ENCODE measurements at regions not wholly inside any gene's neighbourhood (a gene's known extent, or its start where the extent isn't known, plus 50 kb on each side); places are given as distances from the start of the nearest gene placed in this dataset.

DNA sequence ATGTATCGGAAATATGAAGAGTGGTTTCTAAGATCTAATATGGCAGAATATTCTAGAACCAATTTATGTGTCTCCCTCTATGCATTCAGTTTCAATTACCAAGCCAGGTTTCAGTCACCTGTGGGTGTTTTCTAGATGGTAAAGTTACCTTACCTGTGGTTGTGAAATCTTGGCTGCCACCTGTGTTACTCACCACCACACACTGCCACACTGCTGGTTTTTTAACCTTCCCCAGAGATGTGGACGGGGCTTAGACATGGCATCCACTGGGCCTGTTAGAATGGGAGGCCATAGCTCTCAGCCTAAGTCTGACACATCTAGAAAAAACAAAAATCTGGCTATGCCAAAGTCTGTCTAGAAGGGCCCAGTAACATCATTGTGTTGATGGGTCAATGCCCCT lies 896.5 kb upstream of the PABPC4L start:
- Histone ChIP-seq H3K4me3 (ENCODE audit: low read depth, low read length) (no peak overlapping the region), H3K27me3 (ENCODE audit: control insufficient read depth, insufficient read depth, low read length) (no peaks in the 10 kb centered on the region), H3K36me3 (ENCODE audit: control insufficient read depth, insufficient read depth, low read length) (no peaks in the 10 kb centered on the region)
- DNase-seq (ENCODE audit: low read depth) = no peak
- TF ChIP-seq, protein P1, sequence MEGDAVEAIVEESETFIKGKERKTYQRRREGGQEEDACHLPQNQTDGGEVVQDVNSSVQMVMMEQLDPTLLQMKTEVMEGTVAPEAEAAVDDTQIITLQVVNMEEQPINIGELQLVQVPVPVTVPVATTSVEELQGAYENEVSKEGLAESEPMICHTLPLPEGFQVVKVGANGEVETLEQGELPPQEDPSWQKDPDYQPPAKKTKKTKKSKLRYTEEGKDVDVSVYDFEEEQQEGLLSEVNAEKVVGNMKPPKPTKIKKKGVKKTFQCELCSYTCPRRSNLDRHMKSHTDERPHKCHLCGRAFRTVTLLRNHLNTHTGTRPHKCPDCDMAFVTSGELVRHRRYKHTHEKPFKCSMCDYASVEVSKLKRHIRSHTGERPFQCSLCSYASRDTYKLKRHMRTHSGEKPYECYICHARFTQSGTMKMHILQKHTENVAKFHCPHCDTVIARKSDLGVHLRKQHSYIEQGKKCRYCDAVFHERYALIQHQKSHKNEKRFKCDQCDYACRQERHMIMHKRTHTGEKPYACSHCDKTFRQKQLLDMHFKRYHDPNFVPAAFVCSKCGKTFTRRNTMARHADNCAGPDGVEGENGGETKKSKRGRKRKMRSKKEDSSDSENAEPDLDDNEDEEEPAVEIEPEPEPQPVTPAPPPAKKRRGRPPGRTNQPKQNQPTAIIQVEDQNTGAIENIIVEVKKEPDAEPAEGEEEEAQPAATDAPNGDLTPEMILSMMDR (IDR thresholded peaks at IDR 0.05; ENCODE audit: insufficient read depth, low read length, poor library complexity, severe bottlenecking) = no peak

DNA sequence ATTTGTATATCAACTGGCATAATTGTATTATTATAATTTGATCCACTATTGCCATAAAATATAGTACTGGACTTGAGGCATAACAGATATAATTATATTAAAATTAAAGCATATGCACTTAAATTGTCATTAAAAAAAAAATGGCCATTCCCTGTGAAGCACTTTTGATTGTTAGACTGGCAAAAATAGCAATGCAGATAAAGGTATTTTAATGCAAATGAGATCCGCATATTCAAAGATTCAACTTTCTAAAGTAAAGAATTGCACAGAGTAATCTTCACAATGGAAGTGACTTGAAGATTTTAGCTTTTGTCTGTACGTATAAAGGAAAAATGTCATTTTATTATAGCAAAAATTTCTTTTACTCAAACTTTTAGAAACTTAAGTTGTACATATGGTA lies 871.8 kb upstream of the PABPC4L start:
- DNase-seq (ENCODE audit: low read depth) = no peak
- no peak overlapping the region for H3K4me3 ChIP-seq (ENCODE audit: low read depth, low read length)
- no peaks in the 10 kb centered on the region for H3K36me3 ChIP-seq (ENCODE audit: control insufficient read depth, insufficient read depth, low read length)
- TF ChIP-seq, protein P1 (IDR thresholded peaks at IDR 0.05; ENCODE audit: insufficient read depth, low read length, poor library complexity, severe bottlenecking) = no peak
- no peaks in the 10 kb centered on the region for H3K27me3 ChIP-seq (ENCODE audit: control insufficient read depth, insufficient read depth, low read length)

DNA sequence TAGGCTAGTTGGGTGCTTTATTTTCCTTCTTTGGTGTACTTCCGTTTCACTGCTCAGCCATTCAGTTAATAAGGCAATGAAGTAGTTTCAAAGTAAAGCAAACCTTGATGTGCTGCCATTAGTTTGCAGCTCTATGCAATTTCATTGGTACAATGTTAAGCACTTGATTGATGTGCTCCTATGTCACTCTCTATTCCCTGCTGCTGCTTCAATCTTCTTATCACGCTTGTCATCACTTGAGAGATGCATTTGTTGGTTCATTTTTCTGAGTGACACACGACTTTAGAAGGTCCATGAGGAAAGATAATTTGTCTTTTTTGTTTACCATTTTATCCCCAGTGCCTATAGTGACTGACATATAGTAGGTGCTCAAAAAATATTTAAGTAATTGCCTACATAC lies 871.0 kb upstream of the PABPC4L start:
- DNase-seq (ENCODE audit: low read depth) = no peak
- TF ChIP-seq, protein P1 (IDR thresholded peaks at IDR 0.05; ENCODE audit: insufficient read depth, low read length, poor library complexity, severe bottlenecking) = no peak
- no peak overlapping the region for H3K4me3 ChIP-seq (ENCODE audit: low read depth, low read length)
- H3K27me3 ChIP-seq (ENCODE audit: control insufficient read depth, insufficient read depth, low read length) = no peaks in the 10 kb centered on the region
- no peaks in the 10 kb centered on the region for H3K36me3 ChIP-seq (ENCODE audit: control insufficient read depth, insufficient read depth, low read length)

DNA sequence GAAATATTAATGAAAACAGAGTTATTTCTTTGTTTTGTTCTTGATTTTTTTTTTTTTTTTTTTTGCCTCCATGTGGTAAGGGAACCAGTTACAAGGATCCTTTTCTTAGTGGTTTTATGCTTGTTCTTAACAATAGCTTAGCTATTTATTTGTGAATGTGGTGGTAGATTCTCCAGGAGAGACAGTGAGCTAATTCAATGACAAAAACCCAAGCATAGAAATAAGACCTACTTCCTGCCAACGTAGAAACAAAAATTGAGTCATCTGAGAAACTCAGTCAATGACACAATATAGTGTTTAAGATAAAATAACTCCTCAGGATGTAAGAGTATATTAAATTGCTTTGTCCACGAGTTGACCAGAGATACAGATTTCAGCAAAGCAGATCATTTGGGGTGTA lies 863.8 kb upstream of the PABPC4L start:
- Histone ChIP-seq H3K27me3 (ENCODE audit: control insufficient read depth, insufficient read depth, low read length) (no peaks in the 10 kb centered on the region), H3K36me3 (ENCODE audit: control insufficient read depth, insufficient read depth, low read length) (no peaks in the 10 kb centered on the region), H3K4me3 (ENCODE audit: low read depth, low read length) (no peak overlapping the region)
- TF ChIP-seq, protein P1 (IDR thresholded peaks at IDR 0.05; ENCODE audit: insufficient read depth, low read length, poor library complexity, severe bottlenecking) = no peak
- DNase-seq (ENCODE audit: low read depth) = no peak

DNA sequence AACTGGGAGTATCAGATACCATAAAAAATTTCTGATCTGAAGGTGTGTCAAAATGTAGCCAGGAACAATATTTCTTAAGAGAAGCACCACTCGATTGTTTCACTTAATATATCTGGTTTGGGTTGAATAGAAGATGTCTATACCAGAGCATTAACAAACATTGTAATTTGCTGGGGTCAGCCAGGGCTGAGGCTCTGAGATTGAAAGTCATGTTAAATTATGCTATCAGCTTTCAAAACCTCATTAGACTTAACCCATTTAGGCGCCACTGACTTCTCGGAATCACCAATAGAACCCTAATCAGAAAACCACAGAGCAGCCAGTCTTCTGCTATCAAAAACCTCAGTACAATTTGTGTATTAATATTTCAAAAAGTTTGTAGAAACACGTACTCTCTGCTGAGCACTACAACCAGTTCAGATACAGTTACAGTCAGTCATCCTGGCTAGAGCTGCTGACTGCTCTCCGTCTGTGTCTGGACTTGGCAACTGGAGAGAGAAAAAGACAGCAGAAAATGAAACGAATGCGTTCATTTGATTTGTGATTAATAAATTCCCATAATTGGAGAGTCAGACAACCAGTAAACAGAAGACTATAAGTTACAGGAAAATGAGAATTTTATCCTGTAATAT lies 848.6 kb upstream of the PABPC4L start:
- no peak for DNase-seq (ENCODE audit: low read depth)

More for the DNA sequence above, 848.6 kb upstream of the PABPC4L start:
- Histone ChIP-seq H3K4me3 (ENCODE audit: low read depth, low read length) (no peak overlapping the region), H3K36me3 (ENCODE audit: control insufficient read depth, insufficient read depth, low read length) (no peaks in the 10 kb centered on the region), H3K27me3 (ENCODE audit: control insufficient read depth, insufficient read depth, low read length) (no peaks in the 10 kb centered on the region)
- TF ChIP-seq, protein P1 (IDR thresholded peaks at IDR 0.05; ENCODE audit: insufficient read depth, low read length, poor library complexity, severe bottlenecking) = no peak

Data from kidney epithelial cell (primary cell).